ENCODE measurements at regions not wholly inside any gene's neighbourhood (a gene's known extent, or its start where the extent isn't known, plus 50 kb on each side); places are given as distances from the start of the nearest gene placed in this dataset.

GRCh38 chr2:13091455-13091854 lies 374.7 kb downstream of the TRIB2 start:
- no peak overlapping the region for H3K4me3 ChIP-seq (replicated peaks; ENCODE audit: low read depth, low read length)
- DNase-seq (ENCODE audit: low read depth): no peak
- TF ChIP-seq, protein P1, sequence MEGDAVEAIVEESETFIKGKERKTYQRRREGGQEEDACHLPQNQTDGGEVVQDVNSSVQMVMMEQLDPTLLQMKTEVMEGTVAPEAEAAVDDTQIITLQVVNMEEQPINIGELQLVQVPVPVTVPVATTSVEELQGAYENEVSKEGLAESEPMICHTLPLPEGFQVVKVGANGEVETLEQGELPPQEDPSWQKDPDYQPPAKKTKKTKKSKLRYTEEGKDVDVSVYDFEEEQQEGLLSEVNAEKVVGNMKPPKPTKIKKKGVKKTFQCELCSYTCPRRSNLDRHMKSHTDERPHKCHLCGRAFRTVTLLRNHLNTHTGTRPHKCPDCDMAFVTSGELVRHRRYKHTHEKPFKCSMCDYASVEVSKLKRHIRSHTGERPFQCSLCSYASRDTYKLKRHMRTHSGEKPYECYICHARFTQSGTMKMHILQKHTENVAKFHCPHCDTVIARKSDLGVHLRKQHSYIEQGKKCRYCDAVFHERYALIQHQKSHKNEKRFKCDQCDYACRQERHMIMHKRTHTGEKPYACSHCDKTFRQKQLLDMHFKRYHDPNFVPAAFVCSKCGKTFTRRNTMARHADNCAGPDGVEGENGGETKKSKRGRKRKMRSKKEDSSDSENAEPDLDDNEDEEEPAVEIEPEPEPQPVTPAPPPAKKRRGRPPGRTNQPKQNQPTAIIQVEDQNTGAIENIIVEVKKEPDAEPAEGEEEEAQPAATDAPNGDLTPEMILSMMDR (IDR thresholded peaks at IDR 0.05; ENCODE audit: low read length, missing control alignments): no peak

GRCh38 chr2:13091861-13092378 lies 375.2 kb downstream of the TRIB2 start:
- DNase-seq (ENCODE audit: low read depth): no peak
- TF ChIP-seq, protein P1 (IDR thresholded peaks at IDR 0.05; ENCODE audit: low read length, missing control alignments): no peak
- H3K4me3 ChIP-seq (replicated peaks; ENCODE audit: low read depth, low read length): no peak overlapping the region

GRCh38 chr2:13093416-13093991 lies 376.8 kb downstream of the TRIB2 start:
- no peak for DNase-seq (ENCODE audit: low read depth)
- TF ChIP-seq, protein P1 (IDR thresholded peaks at IDR 0.05; ENCODE audit: low read length, missing control alignments): no peak
- no peak overlapping the region for H3K4me3 ChIP-seq (replicated peaks; ENCODE audit: low read depth, low read length)

GRCh38 chr2:13102397-13103063 lies 385.8 kb downstream of the TRIB2 start:
- TF ChIP-seq, protein P1 (IDR thresholded peaks at IDR 0.05; ENCODE audit: low read length, missing control alignments): no peak
- no peak for DNase-seq (ENCODE audit: low read depth)
- no peak overlapping the region for H3K4me3 ChIP-seq (replicated peaks; ENCODE audit: low read depth, low read length)

- no peak for DNase-seq (ENCODE audit: low read depth)
- no peak overlapping the region for H3K4me3 ChIP-seq (replicated peaks; ENCODE audit: low read depth, low read length)
- TF ChIP-seq, protein P1 (IDR thresholded peaks at IDR 0.05; ENCODE audit: low read length, missing control alignments): no peak
Measured at GRCh38 chr2:13103151-13103550, 386.4 kb downstream of the TRIB2 start.

- TF ChIP-seq, protein P1 (IDR thresholded peaks at IDR 0.05; ENCODE audit: low read length, missing control alignments): no peak
- H3K4me3 ChIP-seq (replicated peaks; ENCODE audit: low read depth, low read length): no peak overlapping the region
- no peak for DNase-seq (ENCODE audit: low read depth)
Measured at GRCh38 chr2:13103778-13104493, 387.2 kb downstream of the TRIB2 start.
